Right lobe of liver (tissue), 6 donors: ENCODE measurements at regions not wholly inside any gene's neighbourhood (a gene's known extent, or its start where the extent isn't known, plus 50 kb on each side); places are given as distances from the start of the nearest gene placed in this dataset.

Experiments used
- ATAC-seq, 4 donors: fragments of 200-7000 bp; cut with Tn5 transposase; one replicate each; pipeline ENCODE4 v1.9.1; 2020; ENCODE audit warnings: mild to moderate bottlenecking in 4 of 4, moderate library complexity in 4 of 4
- DNase-seq, 3 donors: peaks; one replicate each; pipeline ENCODE4 v3.0.0-alpha.2; 2020
- H3K27ac ChIP-seq, 3 donors: fragments of 200-600 bp; one replicate each; pipeline ENCODE4 v1.8.0; 2022
- H3K27me3 ChIP-seq, 2 donors: fragments of 200-600 bp; one replicate each; pipeline ENCODE4 v1.8.0; 2022
- H3K36me3 ChIP-seq, 4 donors: fragments of 200-600 bp; sonication (generic) in 1 of 4; one replicate each; pipeline versions ENCODE4 v1.5.1 to v1.8.0; 2017 to 2022; ENCODE audit warnings: control low read depth in 1 of 4
- H3K4me1 ChIP-seq, 4 donors: fragments of 200-600 bp; sonication (generic) in 1 of 4; one replicate each; pipeline versions ENCODE4 v1.5.1 to v1.8.0; 2017 to 2022; ENCODE audit warnings: control low read depth in 1 of 4
- H3K4me3 ChIP-seq, 3 donors: fragments of 200-600 bp; one replicate each; pipeline ENCODE4 v1.8.0; 2022
- H3K9me3 ChIP-seq, 4 donors: fragments of 200-600 bp; sonication (generic) in 1 of 4; one replicate each; pipeline versions ENCODE4 v1.5.1 to v1.8.0; 2017 to 2022; ENCODE audit warnings: control low read depth in 1 of 4
- CTCF ChIP-seq, 4 donors: fragments of 200-600 bp in 3 of 4; fragments of 450-650 bp in 1 of 4; IDR thresholded peaks; one replicate each; pipeline versions ENCODE4 v1.5.1 to v1.8.0; 2016 to 2022; ENCODE audit warnings: antibody characterized with exemption in 4 of 4, mild to moderate bottlenecking in 2 of 4
- POLR2A ChIP-seq: fragments of 450-650 bp; IDR thresholded peaks from one replicate; pipeline ENCODE4 v1.6.1; 2017; ENCODE audit warnings: antibody characterized with exemption, mild to moderate bottlenecking
- WGBS: methylation state at CpG from one replicate; pipeline ENCODE4 v1.1.6; 2018; ENCODE audit warnings: low coverage, low lambda C conversion rate; ENCODE audit not compliant: insufficient coverage; ENCODE audit errors: missing lambda C conversion rate; 5-methylcytosine and 5-hydroxymethylcytosine counted together
- intact Hi-C, 2 donors: fragments of 100-400 bp; cut with DNase I; formaldehyde crosslinking; loops; one replicate each; pipeline versions ENCODE4 v1.11.2 to v1.14.1; 2022
- donor health status: DM: no; HTN: yes; CAD: no.
- donor health status: DM: no; HTN: no; CAD: no.
- donor health status: DM: no; HTN: no; CAD: no.
- donor health status: DM: no; HTN: yes; CAD: no.
- donor health status: DM: no; HTN: yes; CAD: no.

DNA sequence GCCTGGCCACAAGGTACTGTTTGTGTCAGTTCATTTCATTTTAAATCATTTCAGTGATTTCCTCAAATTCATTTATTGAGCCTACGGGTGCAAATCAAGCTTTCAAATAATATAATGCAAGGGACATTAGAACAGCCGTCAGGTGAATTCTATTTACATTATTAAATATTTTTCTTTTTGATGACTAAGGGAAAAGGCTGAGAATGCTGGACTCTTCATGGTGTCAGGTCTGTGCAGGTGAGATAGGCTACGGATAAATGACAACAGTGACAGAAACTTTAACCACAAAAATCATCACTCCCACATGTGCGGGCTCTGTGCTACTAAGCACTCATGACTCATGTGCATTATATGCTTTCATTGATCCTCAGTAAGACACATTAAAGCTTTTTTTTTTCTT lies 149.2 kb upstream of the ZNF716 start:
- H3K27me3 ChIP-seq: no peaks in the 10 kb centered on the region
- WGBS: 51% methylated on average over 4 of the region's 4 CpGs
- intact Hi-C loops: no loop called here

GRCh38 chr7:57305192-57305748 lies 144.7 kb upstream of the ZNF716 start:
- Histone ChIP-seq H3K27ac (no peak overlapping the region), H3K4me3 (no peak overlapping the region), H3K4me1 (no peaks in the 10 kb centered on the region), H3K36me3 (no peaks in the 10 kb centered on the region), H3K27me3 (no peaks in the 10 kb centered on the region), H3K9me3 (no peaks in the 10 kb centered on the region)
- no peak for TF ChIP-seq POLR2A
- TF ChIP-seq CTCF (IDR thresholded peaks at IDR 0.05): peak; percentile 32 to 63 (median 46)
- ATAC-seq (peak; percentile 76 to 85 (median 81)), DNase-seq (no peak)
- intact Hi-C loops: no loop called here
- WGBS: 50% methylated on average over 9 of the region's 17 CpGs

More for the DNA sequence above, 149.2 kb upstream of the ZNF716 start:
- H3K27ac ChIP-seq: no peak overlapping the region
- DNase-seq (no peak), ATAC-seq (no peak)
- no peak overlapping the region for H3K4me3 ChIP-seq
- H3K36me3 ChIP-seq: no peaks in the 10 kb centered on the region
- no peaks in the 10 kb centered on the region for H3K9me3 ChIP-seq
- TF ChIP-seq POLR2A (no peak), CTCF (IDR thresholded peaks at IDR 0.05) (no peak)
- no peaks in the 10 kb centered on the region for H3K4me1 ChIP-seq

DNA sequence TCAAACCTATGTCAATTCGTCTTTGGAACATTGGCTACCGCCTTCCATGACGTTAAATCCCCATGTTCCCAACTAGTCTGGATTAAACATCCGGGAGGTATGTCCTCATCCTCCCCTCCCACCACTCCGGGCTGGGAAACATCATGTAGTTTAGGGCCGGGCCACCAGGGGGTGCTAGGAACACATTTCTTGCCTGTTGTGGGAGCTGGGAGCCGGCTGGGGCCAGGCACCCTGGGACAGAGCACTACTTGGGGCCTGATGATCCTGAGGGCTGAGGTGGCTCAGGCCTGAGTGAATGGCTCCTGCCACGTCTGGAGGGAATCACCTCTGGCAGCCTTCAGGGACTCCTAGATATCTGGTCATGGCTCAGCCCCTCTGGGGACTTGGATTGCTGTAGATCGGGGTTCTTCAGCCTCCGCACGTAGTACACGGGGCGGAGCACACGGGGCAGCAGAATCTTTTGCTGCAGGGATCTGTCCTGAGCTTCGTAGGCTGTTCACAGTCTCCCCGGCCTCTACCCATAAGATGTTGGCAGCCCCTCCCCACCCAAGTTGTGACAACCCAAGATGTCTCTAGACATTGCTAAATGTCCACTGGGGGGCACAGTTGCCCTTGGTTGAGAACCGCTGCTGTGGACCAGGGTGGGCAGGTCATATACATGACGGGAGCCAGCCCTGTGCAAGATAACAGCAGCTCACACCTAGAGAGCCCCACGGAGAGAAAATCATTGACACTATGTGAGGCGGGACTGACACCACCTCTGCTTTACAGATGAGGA lies 141.2 kb upstream of the ZNF716 start:
- intact Hi-C loops: no loop called here
- ATAC-seq (peak; percentile 75 to 85 (median 84)), DNase-seq (peak; percentile 32 to 58 (median 47))
- TF ChIP-seq POLR2A: no peak
- TF ChIP-seq CTCF (IDR thresholded peaks at IDR 0.05): peak; percentile 25 to 60 (median 48)
- Histone ChIP-seq H3K27me3 (no peaks in the 10 kb centered on the region), H3K4me3 (no peak overlapping the region), H3K36me3 (no peaks in the 10 kb centered on the region), H3K4me1 (no peaks in the 10 kb centered on the region), H3K27ac (no peak overlapping the region), H3K9me3 (no peaks in the 10 kb centered on the region)
- 38% methylated on average over 9 of the region's 20 CpGs for WGBS

DNA sequence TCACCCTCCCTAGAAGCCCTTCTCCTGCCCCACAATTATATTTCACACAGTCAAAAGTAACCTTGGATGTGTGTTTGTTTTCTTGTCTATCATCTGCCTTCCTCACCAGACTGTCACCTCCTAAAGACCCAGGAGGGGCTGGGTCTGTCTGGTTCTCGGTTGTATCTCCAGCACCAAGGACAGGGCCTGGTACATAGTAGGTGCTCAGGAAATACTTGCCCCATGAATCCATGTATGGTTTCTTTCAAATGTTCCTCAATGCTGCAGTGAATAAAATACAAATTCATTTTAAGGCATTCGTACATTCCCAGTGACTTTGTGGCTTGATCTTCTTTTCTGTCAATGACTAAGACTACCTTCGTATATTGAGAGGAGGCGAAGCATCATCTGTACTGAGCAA lies 122.9 kb upstream of the ZNF716 start:
- Histone ChIP-seq H3K27me3 (no peaks in the 10 kb centered on the region), H3K27ac (no peak overlapping the region), H3K36me3 (no peaks in the 10 kb centered on the region), H3K9me3 (no peaks in the 10 kb centered on the region), H3K4me1 (no peaks in the 10 kb centered on the region), H3K4me3 (no peak overlapping the region)
- intact Hi-C loops: no loop called here
- no peak for DNase-seq
- no peak for ATAC-seq
- TF ChIP-seq POLR2A (no peak), CTCF (IDR thresholded peaks at IDR 0.05) (no peak)
- WGBS: 76% methylated on average over 4 of the region's 4 CpGs
